AG10803 (cell line): ENCODE measurements at regions not wholly inside any gene's neighbourhood (a gene's known extent, or its start where the extent isn't known, plus 50 kb on each side); places are given as distances from the start of the nearest gene placed in this dataset.

Source experiments
- DNase-seq: peaks from one replicate; pipeline ENCODE4 v3.0.0; 2010; ENCODE audit warnings: low read depth
- H3K4me3 ChIP-seq: 2 replicates; pipeline ENCODE4 v1.5.1; 2011; ENCODE audit warnings: mild to moderate bottlenecking, low read length, control low read depth
- TF ChIP-seq, protein P1 (sequence below): conservative IDR thresholded peaks from 2 replicates; pipeline ENCODE4 v1.5.1; 2011; ENCODE audit warnings: mild to moderate bottlenecking, low read length, control low read depth, inconsistent platforms

DNA sequence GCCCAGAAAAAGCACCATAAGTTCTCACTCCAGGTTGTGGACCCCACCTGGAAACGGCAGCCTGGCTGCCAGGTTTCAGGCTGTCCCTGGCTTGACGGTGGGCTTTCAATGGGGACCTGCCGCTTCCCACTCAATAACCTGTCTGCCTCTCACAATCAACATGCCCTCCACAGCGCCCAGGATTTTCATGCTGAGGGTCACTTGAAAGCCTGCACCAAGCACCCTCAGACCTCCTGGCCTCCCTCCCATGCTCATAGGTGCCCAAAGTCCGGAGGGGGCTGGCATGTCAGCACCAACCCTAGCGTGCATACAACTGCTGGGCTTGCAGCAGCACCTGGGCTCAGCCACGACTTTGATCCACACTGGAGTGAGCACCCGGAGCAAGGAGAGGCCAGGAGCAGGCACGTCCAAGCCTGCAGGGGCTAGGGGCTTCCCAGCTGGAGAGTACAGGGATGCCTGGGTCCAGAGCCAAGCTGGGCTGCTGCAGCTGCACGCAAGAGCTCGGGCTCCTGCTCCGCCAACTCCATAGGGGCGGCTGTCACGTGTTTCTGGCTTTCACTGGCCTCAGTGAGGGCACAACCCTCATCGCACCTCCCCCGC, 1214.3 kb upstream of the RAG2 start:
- DNase-seq, result no peak
- no peak overlapping the region for H3K4me3 ChIP-seq
- TF ChIP-seq, protein P1, sequence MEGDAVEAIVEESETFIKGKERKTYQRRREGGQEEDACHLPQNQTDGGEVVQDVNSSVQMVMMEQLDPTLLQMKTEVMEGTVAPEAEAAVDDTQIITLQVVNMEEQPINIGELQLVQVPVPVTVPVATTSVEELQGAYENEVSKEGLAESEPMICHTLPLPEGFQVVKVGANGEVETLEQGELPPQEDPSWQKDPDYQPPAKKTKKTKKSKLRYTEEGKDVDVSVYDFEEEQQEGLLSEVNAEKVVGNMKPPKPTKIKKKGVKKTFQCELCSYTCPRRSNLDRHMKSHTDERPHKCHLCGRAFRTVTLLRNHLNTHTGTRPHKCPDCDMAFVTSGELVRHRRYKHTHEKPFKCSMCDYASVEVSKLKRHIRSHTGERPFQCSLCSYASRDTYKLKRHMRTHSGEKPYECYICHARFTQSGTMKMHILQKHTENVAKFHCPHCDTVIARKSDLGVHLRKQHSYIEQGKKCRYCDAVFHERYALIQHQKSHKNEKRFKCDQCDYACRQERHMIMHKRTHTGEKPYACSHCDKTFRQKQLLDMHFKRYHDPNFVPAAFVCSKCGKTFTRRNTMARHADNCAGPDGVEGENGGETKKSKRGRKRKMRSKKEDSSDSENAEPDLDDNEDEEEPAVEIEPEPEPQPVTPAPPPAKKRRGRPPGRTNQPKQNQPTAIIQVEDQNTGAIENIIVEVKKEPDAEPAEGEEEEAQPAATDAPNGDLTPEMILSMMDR, result no peak

GRCh38 chr11:37811349-37811748, 1213.3 kb upstream of the RAG2 start:
- no peak for DNase-seq
- H3K4me3 ChIP-seq, result no peak overlapping the region
- TF ChIP-seq, protein P1, result no peak

DNA sequence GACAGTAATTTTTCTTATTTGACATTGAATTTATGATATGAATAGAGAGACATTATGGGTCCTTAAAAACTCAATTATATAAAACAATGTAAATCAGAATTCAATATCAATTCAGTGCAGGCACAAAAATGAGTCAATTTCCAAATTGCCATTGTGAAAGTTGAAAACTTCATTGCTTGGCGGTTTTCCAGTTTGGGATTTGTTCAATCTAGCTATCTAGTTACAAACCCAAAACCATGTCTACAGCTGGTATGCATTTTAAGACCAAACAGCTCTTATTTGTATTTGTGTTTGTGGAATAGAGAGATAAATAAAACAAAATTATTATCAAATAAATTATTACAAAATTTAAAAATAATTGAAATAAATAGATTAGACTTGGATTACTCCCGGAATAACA, 1206.6 kb upstream of the RAG2 start:
- TF ChIP-seq, protein P1, result no peak
- no peak for DNase-seq
- no peak overlapping the region for H3K4me3 ChIP-seq

- no peak overlapping the region for H3K4me3 ChIP-seq
- TF ChIP-seq, protein P1, result no peak
- DNase-seq, result peak; percentile 26
Observed at GRCh38 chr11:37788141-37788877, 1190.3 kb upstream of the RAG2 start.

GRCh38 chr11:37786214-37786755, 1188.2 kb upstream of the RAG2 start:
- TF ChIP-seq, protein P1, result no peak
- no peak overlapping the region for H3K4me3 ChIP-seq
- DNase-seq, result peak; percentile 23

GRCh38 chr11:37774441-37774840, 1176.4 kb upstream of the RAG2 start:
- H3K4me3 ChIP-seq, result no peak overlapping the region
- TF ChIP-seq, protein P1, result no peak
- no peak for DNase-seq

DNA sequence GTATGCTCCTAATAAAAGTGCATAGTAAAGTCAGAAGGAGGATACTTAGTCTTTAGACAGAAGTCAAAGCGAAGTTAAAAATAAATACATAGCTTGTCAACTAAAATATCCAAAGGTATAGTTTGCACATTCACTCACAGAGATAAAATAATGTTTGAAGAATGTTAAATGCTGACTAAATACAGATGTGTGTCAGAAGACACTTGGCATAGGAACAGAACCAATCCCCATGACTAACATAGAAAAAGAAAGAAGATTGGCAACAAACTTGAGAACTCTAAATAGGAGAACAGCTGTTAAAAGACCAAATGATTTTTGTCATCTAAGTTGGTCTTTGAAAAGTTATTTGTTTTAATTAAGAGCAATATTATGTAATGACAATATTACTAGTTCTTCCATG, 1172.1 kb upstream of the RAG2 start:
- DNase-seq, result no peak
- no peak overlapping the region for H3K4me3 ChIP-seq
- TF ChIP-seq, protein P1, result no peak
